Brain microvascular endothelial cell (primary cell): ENCODE measurements at regions not wholly inside any gene's neighbourhood (a gene's known extent, or its start where the extent isn't known, plus 50 kb on each side); places are given as distances from the start of the nearest gene placed in this dataset.

Experiments
- DNase-seq: peaks from one replicate; pipeline ENCODE4 v3.0.0-alpha.2; 2020
- H3K27ac ChIP-seq: fragments of 250-450 bp; sonication (Bioruptor Pico); 2 replicates; pipeline ENCODE4 v1.5.1; 2020; ENCODE audit warnings: mild to moderate bottlenecking, moderate library complexity
- H3K27me3 ChIP-seq: fragments of 250-450 bp; sonication (Bioruptor Pico); replicated peaks from 2 replicates; pipeline ENCODE4 v1.5.1; 2020; ENCODE audit warnings: mild to moderate bottlenecking
- H3K36me3 ChIP-seq: fragments of 250-450 bp; sonication (Bioruptor Pico); replicated peaks from 2 replicates; pipeline ENCODE4 v1.5.1; 2020; ENCODE audit warnings: mild to moderate bottlenecking
- H3K4me3 ChIP-seq: 2 replicates; pipeline ENCODE4 v1.5.1; 2011; ENCODE audit warnings: low read depth, mild to moderate bottlenecking, control low read depth, low read length, moderate library complexity
- CTCF ChIP-seq: IDR thresholded peaks from 2 replicates; pipeline ENCODE4 v1.5.1; 2011; ENCODE audit warnings: low read depth, mild to moderate bottlenecking, moderate library complexity, low read length, control low read depth, inconsistent platforms; ENCODE audit errors: missing control alignments
- in situ Hi-C: cut with HindIII; loops from 2 replicates; pipeline ENCODE4 v1.10.0; 2017; ENCODE audit warnings: low sequenced_read_pairs, low pct_ligation_motif_present

GRCh38 chr5:85716344-85717202, 901.2 kb upstream of the COX7C start:
- no peak for DNase-seq
- H3K36me3 ChIP-seq: no peaks in the 10 kb centered on the region
- in situ Hi-C loops: no loop called here
- H3K4me3 ChIP-seq: no peak overlapping the region
- TF ChIP-seq CTCF: no peak
- H3K27me3 ChIP-seq: no peaks in the 10 kb centered on the region
- no peak overlapping the region for H3K27ac ChIP-seq

DNA sequence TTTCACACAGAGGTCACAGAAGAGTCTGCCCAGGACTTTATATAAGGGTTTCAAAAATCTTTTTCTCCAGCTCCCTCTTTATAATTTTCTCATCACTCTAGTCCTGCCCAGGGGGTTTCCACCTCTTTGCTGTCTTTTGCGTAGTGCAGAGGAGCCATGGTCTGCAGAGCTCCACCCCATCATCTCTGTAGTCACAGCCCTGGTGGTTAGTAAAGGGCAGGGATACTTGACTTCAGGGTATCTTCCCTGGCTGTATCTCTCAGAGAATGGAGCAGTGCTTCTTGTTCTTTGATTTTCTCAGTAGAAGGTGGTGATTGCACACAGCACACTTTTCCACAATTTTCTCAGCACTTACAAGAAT, 900.6 kb upstream of the COX7C start:
- Histone ChIP-seq H3K27ac (no peak overlapping the region), H3K27me3 (no peaks in the 10 kb centered on the region), H3K36me3 (no peaks in the 10 kb centered on the region), H3K4me3 (no peak overlapping the region)
- no peak for TF ChIP-seq CTCF
- no peak for DNase-seq
- in situ Hi-C loops: no loop called here

- no peak for TF ChIP-seq CTCF
- Histone ChIP-seq H3K4me3 (no peak overlapping the region), H3K27me3 (no peaks in the 10 kb centered on the region), H3K27ac (no peak overlapping the region), H3K36me3 (no peaks in the 10 kb centered on the region)
- no peak for DNase-seq
- in situ Hi-C loops: no loop called here
Observed at GRCh38 chr5:85732185-85732584, 885.6 kb upstream of the COX7C start.

- Histone ChIP-seq H3K27me3 (no peaks in the 10 kb centered on the region), H3K4me3 (no peak overlapping the region), H3K27ac (no peak overlapping the region), H3K36me3 (no peaks in the 10 kb centered on the region)
- TF ChIP-seq CTCF: no peak
- no peak for DNase-seq
- in situ Hi-C loops: no loop called here
Observed at GRCh38 chr5:85741972-85742371, 875.8 kb upstream of the COX7C start.

- Histone ChIP-seq H3K36me3 (no peaks in the 10 kb centered on the region), H3K27me3 (no peaks in the 10 kb centered on the region), H3K27ac (no peak overlapping the region), H3K4me3 (no peak overlapping the region)
- DNase-seq: no peak
- no peak for TF ChIP-seq CTCF
- in situ Hi-C loops: no loop called here
Observed at GRCh38 chr5:85760519-85760918, 857.2 kb upstream of the COX7C start.

DNA sequence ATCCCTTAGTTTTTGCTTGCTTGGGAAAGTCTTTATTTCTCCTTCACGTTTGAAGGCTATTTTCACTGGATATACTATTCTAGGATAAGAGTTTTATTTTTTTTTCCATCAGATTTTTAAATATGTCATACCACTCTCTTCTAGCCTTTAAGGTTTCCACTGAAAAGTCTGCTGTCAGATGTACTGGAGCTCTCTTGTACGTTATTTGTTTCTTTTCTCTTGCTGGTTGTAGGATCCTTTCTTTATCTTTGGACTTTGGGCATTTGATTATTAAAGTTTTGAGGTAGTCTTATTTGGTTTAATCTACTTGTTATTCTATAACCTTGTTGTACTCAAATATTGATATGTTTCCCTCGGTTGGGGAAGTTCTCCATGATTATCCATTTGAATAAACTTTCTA, 848.4 kb upstream of the COX7C start:
- no peak overlapping the region for H3K4me3 ChIP-seq
- H3K27ac ChIP-seq: no peak overlapping the region
- no peaks in the 10 kb centered on the region for H3K27me3 ChIP-seq
- in situ Hi-C loops: no loop called here
- H3K36me3 ChIP-seq: no peaks in the 10 kb centered on the region
- no peak for TF ChIP-seq CTCF
- no peak for DNase-seq
